NOMO-1 treated with DMSO at 0.1 percent for 48 hours (cell line): ENCODE measurements at regions not wholly inside any gene's neighbourhood (a gene's known extent, or its start where the extent isn't known, plus 50 kb on each side); places are given as distances from the start of the nearest gene placed in this dataset.
A peak's percentile ranks its signal among the peaks of the same experiment; 100 is the strongest.
"Not testable (repeated sequence)": the region's sequence is repeated elsewhere in the genome, so short reads cannot be mapped to it uniquely, and the experiment has no call there.

ENCODE experiments used
- DNase-seq: peaks from one replicate; lab custom pipeline; 2025; ENCODE audit not compliant: unreplicated experiment; lab: John Stamatoyannopoulos, UW

DNA sequence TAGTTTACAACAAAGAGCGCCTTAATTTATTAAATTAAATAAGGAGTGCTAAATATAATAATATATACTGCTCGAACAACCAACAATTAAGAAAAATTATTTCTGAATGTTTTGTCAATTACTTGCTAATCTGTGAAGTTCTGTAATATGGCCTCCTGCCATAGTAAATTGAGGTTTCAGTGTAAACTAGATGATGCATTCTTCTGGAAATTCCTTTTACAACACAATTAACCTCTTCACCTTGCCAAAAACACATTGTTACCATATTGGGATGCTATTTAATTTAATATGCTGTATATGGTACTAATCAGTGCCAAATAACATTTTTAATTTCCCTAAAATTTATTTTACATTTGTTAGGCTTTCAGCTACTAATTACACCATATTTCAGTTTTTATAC, 808.4 kb upstream of the CITED2 start:
- no peak for DNase-seq

DNA sequence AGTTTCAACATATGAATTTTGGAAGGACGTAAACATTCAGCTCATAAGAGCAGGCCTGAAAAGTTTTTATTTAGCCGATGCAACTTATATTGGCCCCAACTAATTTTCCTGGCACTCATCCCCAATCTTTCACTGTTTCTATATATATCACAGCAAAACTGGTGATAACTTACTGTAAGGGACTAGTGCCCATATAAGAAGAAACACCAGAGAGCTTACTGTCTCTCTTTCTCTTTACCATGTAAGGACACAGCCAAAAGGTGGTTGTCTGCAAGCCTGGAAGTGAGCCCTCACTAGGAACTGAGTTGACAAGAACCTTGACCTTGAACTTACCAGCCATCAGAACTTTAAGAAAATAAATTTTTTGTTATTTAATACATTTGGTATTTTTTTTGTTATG, 807.4 kb upstream of the CITED2 start:
- no peak for DNase-seq

DNA sequence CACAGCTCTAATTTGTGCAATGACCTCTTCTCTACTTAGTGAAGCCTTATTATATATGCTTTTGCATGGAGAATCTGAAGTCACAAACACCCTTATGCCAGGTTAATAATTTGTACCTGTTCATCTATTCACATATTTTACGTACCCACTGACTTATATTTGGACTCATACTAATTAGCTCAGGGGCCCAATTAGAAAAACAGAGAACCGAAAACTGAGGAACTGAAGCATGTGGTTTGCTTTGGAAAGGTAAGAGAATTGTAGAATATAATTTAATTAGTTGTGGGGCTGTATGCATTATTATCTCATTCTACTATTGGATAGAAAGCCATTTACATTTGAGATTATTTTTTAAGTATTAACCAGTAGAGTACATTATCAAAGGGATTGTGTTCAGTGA, 805.9 kb upstream of the CITED2 start:
- no peak for DNase-seq

DNA sequence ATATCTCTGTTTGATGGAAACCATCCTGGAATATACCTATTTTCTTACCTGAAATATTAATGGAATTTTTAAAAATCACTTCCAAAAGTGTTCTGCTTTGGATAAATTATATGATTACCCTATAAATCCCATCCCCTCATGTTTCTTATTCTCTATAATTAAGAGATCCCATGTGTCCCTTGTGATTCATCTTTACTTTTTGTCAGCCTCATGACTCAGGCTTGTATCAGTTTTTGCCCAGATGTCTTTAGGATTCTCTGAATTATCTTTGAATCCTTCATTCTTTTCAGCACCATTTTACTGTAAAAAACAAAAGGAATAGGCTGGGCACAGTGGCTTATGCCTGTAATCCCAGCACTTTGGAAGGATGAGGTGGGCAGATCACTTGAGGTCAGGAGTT, 804.5 kb upstream of the CITED2 start:
- DNase-seq: no peak

DNA sequence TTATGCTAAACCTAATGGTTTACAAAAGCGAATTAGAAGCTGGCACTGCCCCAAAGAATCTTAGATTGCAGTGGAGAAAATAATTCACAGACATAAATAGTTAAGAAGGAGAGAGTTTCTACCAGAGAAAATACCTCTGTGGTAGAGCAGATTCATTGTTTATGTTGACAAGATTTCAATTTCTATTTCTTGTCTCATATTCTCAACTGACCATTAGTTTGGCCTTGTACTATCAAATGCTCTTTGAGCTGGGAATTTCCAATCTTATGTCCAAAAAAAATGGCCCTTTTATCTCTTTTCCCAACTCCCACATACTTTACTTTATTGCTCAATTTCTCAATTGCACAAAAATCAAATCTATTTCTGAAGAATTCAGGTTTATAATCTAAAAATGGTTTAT, 804.1 kb upstream of the CITED2 start:
- no peak for DNase-seq

DNA sequence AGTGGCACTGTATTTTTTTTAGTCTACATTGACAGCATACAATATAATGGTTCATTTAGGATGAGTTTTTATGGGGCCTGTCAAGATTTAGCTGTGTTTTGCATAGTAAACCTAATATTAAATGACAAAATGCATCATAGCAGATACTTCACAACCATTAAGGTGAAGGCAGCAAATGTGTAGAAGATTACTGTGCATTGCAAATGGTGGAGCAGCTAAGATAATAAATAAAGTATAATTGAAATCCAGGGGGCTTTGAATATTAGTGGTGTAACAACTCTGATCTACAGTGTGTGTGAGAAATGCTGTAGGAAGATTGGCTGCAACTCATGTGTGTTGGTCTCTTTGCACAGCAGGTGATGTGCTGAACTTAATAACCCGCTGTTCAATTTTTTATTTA, 801.9 kb upstream of the CITED2 start:
- DNase-seq: no peak

DNA sequence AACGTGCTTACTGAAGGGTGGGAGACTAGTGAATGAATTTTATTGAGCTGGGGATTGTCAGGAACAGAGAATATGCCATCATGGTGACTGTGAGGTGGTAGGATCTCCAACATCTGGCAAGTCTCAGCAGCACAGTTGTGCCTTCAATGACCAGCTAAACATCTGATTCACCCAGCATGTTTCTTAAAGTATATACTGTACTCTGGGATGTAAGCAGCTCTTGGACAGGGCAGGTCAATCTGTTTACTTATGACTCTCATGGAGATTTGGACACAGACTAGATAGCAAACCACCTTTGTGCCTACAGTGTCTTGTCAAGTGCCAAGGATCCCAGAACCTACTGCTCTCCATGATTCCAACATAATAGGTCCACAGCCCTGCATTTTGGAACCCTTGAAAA, 801.0 kb upstream of the CITED2 start:
- DNase-seq: no peak

DNA sequence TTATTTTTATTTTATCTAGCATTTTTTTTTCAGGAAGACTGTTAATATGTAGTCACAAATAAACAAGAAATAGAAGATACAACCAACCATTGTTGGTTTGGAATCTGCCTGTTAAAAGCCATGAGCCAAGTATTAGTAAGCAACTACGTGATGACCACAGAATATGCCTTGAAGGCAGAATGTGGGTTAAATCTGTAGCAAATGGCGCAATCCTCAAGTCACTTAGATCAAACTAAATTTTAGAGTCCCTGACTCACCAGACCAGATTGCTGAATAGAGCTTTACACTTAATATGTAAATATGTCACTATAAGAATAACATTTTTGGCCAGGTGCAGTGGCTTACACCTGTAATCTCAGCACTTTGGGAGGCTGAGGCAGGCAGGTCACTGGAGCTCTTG, 800.1 kb upstream of the CITED2 start:
- peak; percentile 39 for DNase-seq

DNA sequence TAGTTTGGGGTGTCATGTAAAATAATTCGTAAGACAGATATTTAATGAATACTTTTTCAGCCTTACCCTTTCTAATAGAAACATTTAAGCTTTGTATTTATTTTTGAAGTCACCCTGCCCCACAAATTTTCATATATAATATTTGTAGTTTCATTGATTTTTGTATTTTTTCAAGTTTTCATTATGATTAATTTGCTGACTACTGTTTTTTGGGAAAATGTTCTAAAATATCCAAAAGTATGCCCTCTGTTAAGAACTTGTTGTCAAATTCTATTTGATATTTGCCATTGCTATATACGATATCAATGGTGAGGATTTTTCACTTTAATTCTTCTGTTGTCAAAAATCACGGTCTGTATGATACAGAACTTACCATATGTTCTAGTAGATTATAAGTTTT, 793.9 kb upstream of the CITED2 start:
- DNase-seq: no peak

DNA sequence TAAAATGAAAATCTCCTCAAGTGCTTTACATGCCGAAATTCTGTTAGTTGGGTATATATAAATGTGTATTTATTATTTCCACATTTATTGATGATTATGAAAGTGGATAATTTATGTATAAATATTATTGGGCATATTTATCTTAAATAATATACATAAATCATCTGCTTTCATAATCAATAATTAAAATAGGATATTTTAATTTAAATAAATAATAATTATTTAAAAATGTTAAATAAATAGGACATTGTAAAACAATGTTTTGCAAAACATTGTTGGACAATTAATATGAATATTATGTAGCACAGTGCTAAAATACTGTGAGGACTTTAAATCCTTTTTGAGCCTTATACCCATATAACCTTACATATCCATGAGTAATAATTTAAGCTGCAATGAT, 786.5 kb upstream of the CITED2 start:
- no peak for DNase-seq

DNA sequence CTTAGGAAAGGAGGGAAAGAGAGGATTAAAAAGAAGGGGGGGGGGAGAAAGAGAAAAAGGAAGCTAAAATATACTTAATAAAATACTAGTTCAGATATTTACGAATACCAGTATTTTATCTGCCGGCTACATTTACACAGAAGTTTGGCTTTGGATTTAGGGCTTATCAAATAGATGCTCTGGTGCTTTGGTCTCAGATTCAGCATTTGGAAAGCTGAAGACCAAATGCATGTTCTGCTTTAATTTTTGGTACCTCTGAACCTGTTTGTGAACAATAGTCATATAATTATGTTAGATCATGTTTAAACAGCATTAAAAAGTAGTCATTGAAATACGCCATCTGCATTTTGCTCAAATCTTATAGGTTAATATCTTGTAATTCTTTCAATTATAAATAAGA, 786.0 kb upstream of the CITED2 start:
- DNase-seq: no peak

DNA sequence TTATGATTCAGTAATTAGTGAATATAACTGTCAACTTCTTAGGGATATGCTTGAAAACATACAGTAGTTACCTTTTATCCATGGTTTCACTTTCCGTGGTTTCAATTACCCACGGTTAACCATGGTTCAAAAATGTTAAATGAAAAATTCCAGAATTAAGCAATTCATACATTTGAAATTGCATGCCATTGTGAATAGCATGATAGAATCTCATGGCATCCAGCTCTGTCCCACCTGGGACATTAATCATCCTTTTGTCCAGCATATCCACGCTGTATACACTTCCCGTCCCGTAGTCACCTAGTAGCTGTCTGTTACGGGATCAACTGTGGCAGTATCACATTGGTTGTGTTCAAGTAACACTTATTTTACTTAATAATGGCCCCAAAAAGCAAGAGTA, 781.7 kb upstream of the CITED2 start:
- no peak for DNase-seq

DNA sequence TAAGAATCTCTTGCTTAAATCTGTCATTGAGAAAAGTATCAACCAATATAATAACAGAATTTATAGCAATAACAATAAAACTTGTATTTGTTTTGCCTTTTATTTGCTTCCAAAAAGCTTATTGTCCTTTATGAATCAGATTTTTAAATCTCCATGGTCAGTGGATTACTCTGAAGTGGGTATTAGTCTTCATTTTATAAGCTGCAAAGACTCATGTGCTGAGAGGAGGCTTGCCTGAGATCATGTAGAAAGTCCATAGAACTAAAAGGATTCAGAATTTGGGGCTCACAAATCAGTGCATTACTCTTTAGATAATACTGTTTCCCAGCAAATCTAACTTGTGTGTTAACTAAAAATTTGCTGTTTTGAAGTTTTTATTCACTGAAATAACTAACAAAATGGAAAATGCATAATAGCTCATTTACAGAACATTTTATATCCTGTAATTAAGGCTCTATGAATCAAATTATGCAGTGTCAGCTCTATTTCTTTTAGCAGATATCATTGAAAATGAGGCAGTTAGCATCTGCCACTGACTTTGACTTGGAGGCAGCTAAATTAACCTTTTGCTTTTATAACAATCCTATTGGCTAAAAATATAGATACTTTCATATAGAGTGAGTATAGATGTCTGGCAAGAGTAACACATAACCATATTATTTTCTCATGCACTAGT, 781.1 kb upstream of the CITED2 start:
- no peak for DNase-seq

DNA sequence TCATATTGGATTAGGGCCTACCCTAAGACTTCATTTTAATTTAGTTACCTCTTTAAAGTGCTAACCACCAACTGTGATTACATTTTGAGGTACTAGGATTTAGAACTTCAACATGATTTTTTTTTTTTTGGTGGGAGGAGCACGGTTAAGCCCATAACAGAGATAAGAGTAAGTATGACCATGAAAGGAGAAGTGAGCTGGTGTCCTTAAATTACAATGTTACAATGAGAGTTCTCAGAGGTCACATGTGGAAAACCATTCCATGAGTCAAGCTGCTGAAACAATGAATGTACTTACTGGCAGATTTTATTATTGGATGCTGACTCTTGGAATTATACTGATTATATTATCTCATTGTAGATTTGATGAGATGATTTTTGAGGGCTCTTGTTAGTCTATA, 779.3 kb upstream of the CITED2 start:
- DNase-seq: no peak

DNA sequence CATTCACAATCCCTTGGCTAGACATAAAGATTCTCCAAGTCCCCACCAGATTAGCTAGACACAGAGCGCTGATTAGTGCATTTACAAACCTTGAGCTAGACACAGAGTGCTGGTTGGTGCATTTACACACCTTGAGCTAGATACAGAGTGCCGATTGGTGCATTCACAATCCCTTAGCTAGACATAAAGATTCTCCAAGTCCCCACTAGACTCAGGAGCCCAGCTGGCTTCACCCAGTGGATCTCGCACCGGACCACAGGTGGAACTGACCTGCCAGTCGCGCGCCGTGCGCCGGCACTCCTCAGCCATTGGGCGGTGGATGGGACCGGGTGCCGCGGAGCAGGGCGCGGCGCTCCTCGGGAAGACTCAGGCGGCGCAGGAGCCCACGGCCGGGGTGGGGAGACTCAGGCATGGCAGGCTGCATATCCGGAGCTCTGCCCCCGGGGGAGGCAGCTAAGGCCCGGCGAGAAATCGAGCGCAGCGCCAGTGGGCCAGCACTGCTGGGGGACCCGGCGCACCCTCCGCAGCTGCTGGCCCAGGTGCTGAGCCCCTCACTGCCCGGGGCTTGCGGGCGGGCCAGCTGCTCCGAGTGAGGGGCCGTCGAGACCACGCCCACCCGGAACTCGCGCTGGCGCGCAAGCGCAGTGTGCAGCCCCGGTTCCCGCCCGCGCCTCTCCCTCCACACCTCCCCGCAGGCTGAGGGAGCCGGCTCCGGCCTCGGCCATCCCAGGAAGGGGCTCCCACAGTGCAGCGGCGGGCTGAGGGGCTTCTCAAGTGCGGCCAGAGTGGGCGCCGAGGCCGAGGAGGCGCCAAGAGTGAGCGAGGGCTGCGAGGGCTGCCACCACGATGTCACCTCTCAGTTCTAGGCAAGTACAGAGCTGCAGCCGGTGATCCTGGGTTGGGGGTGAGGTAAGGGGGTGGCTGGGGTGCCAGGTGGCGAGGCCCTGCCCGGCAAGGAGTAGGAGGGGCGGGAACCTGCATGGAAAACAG, 773.7 kb upstream of the CITED2 start:
- DNase-seq: not testable (repeated sequence)

DNA sequence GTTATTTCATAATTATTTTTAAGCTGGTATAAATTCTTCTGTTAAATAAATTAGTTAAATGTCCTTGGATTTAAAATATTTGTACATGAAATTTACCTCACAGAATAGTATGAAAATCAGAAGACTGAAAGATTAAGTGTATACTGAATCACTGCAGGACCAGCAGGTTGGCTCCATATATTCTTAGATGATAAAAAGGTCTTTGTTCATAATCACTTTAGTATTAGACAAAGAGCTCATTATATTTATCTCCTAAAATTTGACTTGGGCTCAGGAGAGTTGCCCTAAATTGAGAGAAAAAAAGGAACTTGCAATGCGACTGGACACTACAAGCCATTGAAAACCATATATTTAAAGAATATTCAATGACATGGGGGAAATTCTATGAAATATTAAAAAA, 766.4 kb upstream of the CITED2 start:
- no peak for DNase-seq

DNA sequence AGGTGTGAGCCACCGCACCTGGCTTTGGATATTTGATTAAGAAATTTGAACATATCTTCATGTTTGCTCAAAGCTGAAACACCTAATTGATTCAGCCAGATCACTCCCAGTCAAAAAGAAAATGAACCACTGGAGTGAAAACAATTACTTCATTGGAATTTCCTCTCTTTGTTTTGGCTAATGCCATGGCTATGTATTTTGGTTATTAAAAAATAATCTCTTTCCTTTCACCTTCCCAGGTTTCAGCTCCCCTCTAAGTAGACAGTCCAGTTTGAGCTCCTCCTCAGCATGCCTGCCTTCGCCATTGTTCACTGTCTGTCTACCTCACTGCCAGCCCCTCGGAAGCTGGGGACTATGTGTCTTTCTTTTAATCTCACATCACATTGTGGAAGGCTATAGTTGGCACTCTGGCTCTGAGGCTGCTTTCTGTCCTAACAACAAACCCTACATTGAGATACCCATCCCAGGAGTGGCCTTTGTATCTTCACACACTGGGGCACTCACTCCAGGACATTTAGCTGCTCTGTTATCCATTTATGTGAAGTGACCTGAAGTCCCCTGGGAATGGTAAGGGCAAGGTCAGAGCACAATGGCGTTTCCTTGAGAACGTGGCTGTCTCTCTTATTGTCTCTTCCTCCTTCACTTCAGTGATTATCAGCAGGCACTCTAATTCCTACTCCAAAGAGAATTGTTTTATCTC, 764.0 kb upstream of the CITED2 start:
- DNase-seq: no peak

DNA sequence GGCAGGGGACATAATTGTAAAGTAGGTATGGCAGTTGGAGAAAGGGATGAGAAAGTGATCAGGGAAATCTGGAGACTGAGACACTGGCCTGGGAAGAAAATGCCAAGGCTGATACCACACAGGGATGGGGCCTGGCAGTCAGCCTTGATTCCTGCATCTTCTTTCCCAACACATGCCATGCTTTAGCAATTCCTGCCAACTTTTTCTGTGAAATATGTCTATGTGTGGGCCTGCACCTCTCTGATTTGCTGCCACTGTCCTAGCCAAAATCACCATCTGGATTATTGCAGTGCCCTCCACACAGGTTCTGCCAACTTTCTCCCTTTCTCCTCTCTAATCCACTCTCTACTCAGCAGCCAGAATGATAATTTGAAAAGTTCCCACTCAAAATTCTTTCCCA, 759.8 kb upstream of the CITED2 start:
- DNase-seq: no peak

DNA sequence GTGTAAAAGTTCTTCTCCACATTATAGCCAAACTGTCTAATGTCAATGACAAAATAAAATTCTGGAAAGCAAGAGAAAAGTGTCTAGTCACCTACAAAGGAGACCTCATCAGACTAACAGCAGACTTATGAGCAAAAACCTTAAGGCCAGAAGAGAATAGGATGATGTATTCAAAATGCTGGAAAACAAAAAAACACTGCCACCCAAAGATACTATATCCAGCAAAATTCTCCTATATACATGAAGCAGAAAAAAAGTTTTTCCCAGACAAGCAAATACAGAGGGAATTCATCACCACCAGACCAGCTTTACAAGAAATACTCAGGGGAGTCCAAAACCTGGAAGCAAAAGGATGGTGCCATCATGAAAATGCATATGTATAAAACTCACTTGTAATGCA, 755.6 kb upstream of the CITED2 start:
- no peak for DNase-seq

DNA sequence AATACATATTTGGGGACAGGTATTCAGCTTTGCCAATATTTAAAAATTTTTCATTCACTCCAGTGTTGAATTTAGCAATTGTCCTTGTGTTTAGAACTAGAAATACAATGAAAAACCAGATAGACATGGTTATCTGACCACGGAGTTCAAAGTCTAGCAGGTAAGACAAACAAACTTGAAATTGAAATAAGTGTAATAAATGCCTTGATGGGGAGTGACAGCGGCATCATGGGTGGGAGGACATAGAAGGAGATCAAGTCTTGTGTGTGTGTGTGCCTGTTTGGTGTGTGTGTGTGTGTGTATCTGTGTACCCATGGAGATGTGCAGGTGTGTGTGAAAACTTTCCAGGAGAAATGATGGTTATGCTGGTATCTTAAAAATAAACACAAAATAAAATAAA, 750.0 kb upstream of the CITED2 start:
- no peak for DNase-seq

DNA sequence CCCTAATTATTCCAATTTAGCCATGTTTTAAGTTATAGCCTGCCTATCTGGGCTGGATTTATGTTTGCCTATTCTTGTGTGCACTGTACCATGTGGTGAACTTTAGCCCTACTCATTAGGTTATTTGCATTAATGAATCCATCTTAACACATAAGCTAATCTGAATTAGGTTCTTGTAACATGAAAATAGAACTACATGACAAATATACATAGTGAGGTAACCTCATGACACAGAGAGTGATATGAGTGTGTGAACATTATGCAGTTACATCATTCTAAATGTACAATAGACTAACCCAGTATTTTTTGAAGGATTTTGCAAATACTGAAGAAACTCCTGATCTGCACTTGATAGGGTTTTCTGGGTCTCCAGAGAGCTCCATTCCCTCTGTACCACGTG, 733.7 kb upstream of the CITED2 start:
- no peak for DNase-seq

DNA sequence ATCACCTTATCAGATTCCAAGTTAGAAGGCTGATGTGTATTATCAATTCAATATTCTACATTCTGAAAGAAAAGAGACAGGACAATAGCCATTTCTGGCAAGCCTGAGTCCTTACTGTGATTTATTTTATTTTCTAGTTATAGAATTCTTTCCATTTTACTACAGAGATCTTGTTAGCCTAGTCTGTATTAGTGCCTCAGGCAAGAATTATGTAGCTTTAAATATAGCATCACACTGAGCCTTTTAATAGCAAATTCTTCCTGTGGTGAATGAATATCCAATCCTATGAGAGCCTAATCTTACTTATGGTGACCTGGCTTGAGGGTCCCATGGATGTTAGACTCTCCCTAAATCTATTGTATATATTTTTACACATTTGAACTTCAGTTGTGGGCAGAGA, 732.8 kb upstream of the CITED2 start:
- no peak for DNase-seq
